OCI-LY7 (cell line): ENCODE measurements at regions not wholly inside any gene's neighbourhood (a gene's known extent, or its start where the extent isn't known, plus 50 kb on each side); places are given as distances from the start of the nearest gene placed in this dataset.

Source experiments
- BruUV-seq: library from RNA; stranded (reverse); fragments of 400-500 nt; replicated peaks from 2 replicates; lab custom pipeline; 2021; lab: Mats Ljungman, UMichigan
- CTCF ChIA-PET: fragments of 300-600 bp; sonication (Branson Sonifier 250); formaldehyde crosslinking; loops from one replicate; lab custom pipeline; 2022; ENCODE audit warnings: antibody characterized with exemption; ENCODE audit not compliant: unreplicated experiment; lab: Charles Lee
- POLR2A ChIA-PET: fragments of 300-600 bp; sonication (Branson Sonifier 250); formaldehyde crosslinking; loops from one replicate; lab custom pipeline; 2022; ENCODE audit warnings: antibody characterized with exemption; lab: Charles Lee
- DNase-seq: peaks from one replicate; pipeline ENCODE4 v3.0.0-alpha.2; 2015; ENCODE audit warnings: low spot score
- H2AFZ ChIP-seq: fragments of 200-600 bp; sonication (generic), shearing (Covaris generic); 2 replicates; pipeline ENCODE4 v1.6.1; 2014; ENCODE audit warnings: mild to moderate bottlenecking, antibody characterized with exemption, low read length, moderate library complexity
- H3K27ac ChIP-seq: fragments of 200-600 bp; sonication (generic); 2 replicates; pipeline ENCODE4 v1.5.1; 2014; ENCODE audit warnings: mixed run types, low read depth, mild to moderate bottlenecking, moderate library complexity, low read length, inconsistent platforms; ENCODE audit not compliant: poor library complexity, severe bottlenecking
- H3K36me3 ChIP-seq: fragments of 200-600 bp; sonication (generic); 2 replicates; pipeline ENCODE4 v1.6.1; 2014; ENCODE audit warnings: mild to moderate bottlenecking, antibody characterized with exemption, low read length, moderate library complexity, mixed read lengths; ENCODE audit not compliant: insufficient read depth
- H3K4me1 ChIP-seq: fragments of 200-600 bp; sonication (generic); 2 replicates; pipeline ENCODE4 v1.5.1; 2014; ENCODE audit warnings: mild to moderate bottlenecking, low read length; ENCODE audit not compliant: insufficient read depth, poor library complexity, severe bottlenecking
- H3K4me2 ChIP-seq: fragments of 200-600 bp; sonication (generic); 2 replicates; pipeline ENCODE4 v1.6.1; 2014; ENCODE audit warnings: mild to moderate bottlenecking, low read length
- H3K4me3 ChIP-seq: fragments of 200-600 bp; sonication (generic); 2 replicates; pipeline ENCODE4 v1.5.1; 2014; ENCODE audit warnings: mild to moderate bottlenecking, low read depth, low read length; ENCODE audit not compliant: poor library complexity, severe bottlenecking
- H3K79me2 ChIP-seq: fragments of 200-600 bp; sonication (generic); 2 replicates; pipeline ENCODE4 v1.6.1; 2016; ENCODE audit warnings: low read depth, mild to moderate bottlenecking, low read length, moderate library complexity, mixed read lengths; ENCODE audit not compliant: insufficient read depth
- H3K9me2 ChIP-seq: fragments of 200-600 bp; sonication (generic); 2 replicates; pipeline ENCODE4 v1.6.1; 2016; ENCODE audit warnings: mild to moderate bottlenecking, low read length, mixed read lengths; ENCODE audit not compliant: insufficient read depth
- H3K9me3 ChIP-seq: fragments of 200-600 bp; sonication (generic); 2 replicates; pipeline ENCODE4 v1.6.1; 2014; ENCODE audit warnings: mild to moderate bottlenecking, mixed run types, low read length, mixed read lengths
- H4K20me1 ChIP-seq: fragments of 200-600 bp; sonication (generic); 2 replicates; pipeline ENCODE4 v1.6.1; 2014; ENCODE audit warnings: mild to moderate bottlenecking, antibody characterized with exemption, low read length, moderate library complexity, mixed read lengths; ENCODE audit not compliant: insufficient read depth
- EZH2phosphoT487 ChIP-seq: fragments of 200-600 bp; sonication (generic); IDR thresholded peaks from 2 replicates; pipeline ENCODE4 v1.6.1; 2018; ENCODE audit warnings: low read depth, borderline replicate concordance, mild to moderate bottlenecking, mixed run types, antibody characterized with exemption, low read length, moderate library complexity, mixed read lengths
- intact Hi-C: fragments of 100-400 bp; cut with micrococcal nuclease; formaldehyde crosslinking; loops from one replicate; pipeline ENCODE4 v1.10.0; 2022; ENCODE audit not compliant: unreplicated experiment
- TF ChIP-seq, protein P1 (sequence below): fragments of 200-600 bp; sonication (generic); conservative IDR thresholded peaks from 2 replicates; pipeline ENCODE4 v1.5.1; 2014; ENCODE audit warnings: mild to moderate bottlenecking, antibody characterized with exemption, low read length, moderate library complexity, mixed read lengths

DNA sequence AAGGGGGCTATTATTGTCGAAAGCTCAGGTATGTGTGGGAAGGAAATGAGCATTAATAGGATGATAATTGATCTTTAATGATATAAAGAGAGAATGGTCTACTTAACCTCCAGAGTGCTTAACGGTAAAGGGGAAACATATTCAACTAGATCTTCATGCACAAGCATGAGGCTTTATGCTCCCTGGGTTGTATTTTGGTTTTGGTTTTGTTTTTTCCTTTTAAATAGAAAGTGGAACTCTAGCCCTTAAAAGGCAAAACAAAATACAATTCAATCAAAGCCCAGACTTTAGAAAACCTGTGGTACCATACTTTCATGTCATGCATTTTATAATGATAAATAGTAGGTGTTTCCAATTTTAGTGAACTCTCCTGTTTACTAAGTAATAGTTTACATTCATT, 622.7 kb downstream of the METTL15 start:
- Histone ChIP-seq H3K36me3 (no peaks in the 10 kb centered on the region), H2AFZ (no peak overlapping the region), H4K20me1 (no peaks in the 10 kb centered on the region), H3K4me2 (no peak overlapping the region), H3K4me3 (no peak overlapping the region), H3K27ac (no peak overlapping the region), H3K4me1 (no peaks in the 10 kb centered on the region), H3K9me2 (no peaks in the 10 kb centered on the region), H3K79me2 (no peaks in the 10 kb centered on the region), H3K9me3 (no peaks in the 10 kb centered on the region)
- ChIA-PET POLR2A (no interaction called here), CTCF (no interaction called here)
- TF ChIP-seq, protein P1, sequence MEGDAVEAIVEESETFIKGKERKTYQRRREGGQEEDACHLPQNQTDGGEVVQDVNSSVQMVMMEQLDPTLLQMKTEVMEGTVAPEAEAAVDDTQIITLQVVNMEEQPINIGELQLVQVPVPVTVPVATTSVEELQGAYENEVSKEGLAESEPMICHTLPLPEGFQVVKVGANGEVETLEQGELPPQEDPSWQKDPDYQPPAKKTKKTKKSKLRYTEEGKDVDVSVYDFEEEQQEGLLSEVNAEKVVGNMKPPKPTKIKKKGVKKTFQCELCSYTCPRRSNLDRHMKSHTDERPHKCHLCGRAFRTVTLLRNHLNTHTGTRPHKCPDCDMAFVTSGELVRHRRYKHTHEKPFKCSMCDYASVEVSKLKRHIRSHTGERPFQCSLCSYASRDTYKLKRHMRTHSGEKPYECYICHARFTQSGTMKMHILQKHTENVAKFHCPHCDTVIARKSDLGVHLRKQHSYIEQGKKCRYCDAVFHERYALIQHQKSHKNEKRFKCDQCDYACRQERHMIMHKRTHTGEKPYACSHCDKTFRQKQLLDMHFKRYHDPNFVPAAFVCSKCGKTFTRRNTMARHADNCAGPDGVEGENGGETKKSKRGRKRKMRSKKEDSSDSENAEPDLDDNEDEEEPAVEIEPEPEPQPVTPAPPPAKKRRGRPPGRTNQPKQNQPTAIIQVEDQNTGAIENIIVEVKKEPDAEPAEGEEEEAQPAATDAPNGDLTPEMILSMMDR = no peak
- TF ChIP-seq EZH2phosphoT487 = no peak
- intact Hi-C loops = no loop called here
- no peak for DNase-seq
- BruUV-seq = no TSS peak

DNA sequence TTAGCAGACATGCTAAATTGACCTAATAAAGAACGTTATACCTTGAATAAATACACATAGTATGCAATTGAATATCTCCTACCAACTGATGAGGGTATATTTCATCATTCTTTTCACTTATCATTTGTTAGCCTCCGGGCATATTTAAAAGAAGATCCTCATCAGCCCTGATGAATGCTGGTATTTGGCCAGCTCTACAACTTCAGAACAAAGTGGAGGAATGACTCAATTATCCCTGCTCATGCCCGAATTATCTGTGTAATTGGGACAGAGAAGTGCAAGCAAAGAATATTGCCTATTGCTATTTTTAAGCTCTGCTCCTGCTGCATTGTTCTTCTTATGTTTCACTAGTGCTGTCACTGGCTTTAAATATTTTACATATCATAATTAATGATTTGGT, 622.1 kb downstream of the METTL15 start:
- POLR2A ChIA-PET = no interaction called here
- Histone ChIP-seq H3K9me2 (no peaks in the 10 kb centered on the region), H3K79me2 (no peaks in the 10 kb centered on the region), H4K20me1 (no peaks in the 10 kb centered on the region), H2AFZ (no peak overlapping the region), H3K4me2 (no peak overlapping the region), H3K36me3 (no peaks in the 10 kb centered on the region), H3K9me3 (no peaks in the 10 kb centered on the region), H3K27ac (no peak overlapping the region), H3K4me1 (no peaks in the 10 kb centered on the region), H3K4me3 (no peak overlapping the region)
- DNase-seq = no peak
- no TSS peak for BruUV-seq
- TF ChIP-seq EZH2phosphoT487 = no peak
- TF ChIP-seq, protein P1 = no peak
- intact Hi-C loops = no loop called here
- CTCF ChIA-PET = no interaction called here

DNA sequence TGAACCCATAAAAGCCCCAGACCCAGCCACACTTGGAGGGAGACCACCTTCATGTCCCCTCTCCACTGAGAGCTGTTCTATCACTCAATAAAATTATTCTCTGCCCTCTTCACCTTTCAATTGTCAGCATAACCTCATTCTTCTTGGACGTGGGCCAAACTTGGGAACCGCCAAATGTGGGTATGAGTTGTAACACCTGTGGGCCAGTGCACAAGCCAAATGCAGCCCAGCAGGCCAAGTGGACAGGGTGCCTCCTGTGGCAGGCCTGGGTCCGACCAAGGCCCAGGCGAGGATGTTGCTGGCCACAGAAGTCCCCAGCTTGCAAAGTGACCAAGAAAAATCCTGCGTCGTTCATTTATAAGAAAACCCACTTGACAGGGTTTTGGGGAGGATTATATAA, 621.2 kb downstream of the METTL15 start:
- H3K4me3 ChIP-seq = no peak overlapping the region
- H3K4me2 ChIP-seq = no peak overlapping the region
- no TSS peak for BruUV-seq
- POLR2A ChIA-PET = no interaction called here
- no peaks in the 10 kb centered on the region for H3K79me2 ChIP-seq
- no peak overlapping the region for H2AFZ ChIP-seq
- no peaks in the 10 kb centered on the region for H3K9me2 ChIP-seq
- CTCF ChIA-PET = no interaction called here
- TF ChIP-seq, protein P1 = no peak
- TF ChIP-seq EZH2phosphoT487 = no peak
- H3K9me3 ChIP-seq = no peaks in the 10 kb centered on the region
- H3K4me1 ChIP-seq = no peaks in the 10 kb centered on the region
- H3K36me3 ChIP-seq = no peaks in the 10 kb centered on the region
- no peak overlapping the region for H3K27ac ChIP-seq
- no peaks in the 10 kb centered on the region for H4K20me1 ChIP-seq
- intact Hi-C loops = no loop called here
- no peak for DNase-seq
